CD4-positive, CD25-positive, alpha-beta regulatory T cell (primary cell): ENCODE measurements at regions not wholly inside any gene's neighbourhood (a gene's known extent, or its start where the extent isn't known, plus 50 kb on each side); places are given as distances from the start of the nearest gene placed in this dataset.
"Not testable (repeated sequence)": the region's sequence is repeated elsewhere in the genome, so short reads cannot be mapped to it uniquely, and the experiment has no call there.

Source experiments
- ATAC-seq, 2 donors: fragments of 150-1000 bp; cut with Tn5 transposase; one replicate each; pipeline ENCODE4 v1.10.0; 2021; ENCODE audit warnings: low read depth in 2 of 2, moderate number of reproducible peaks in 2 of 2, moderate library complexity in 1 of 2
- DNase-seq, 3 donors: peaks; one replicate each; pipeline versions ENCODE4 v3.0.0 to v3.0.0-alpha.2; 2012 to 2022; ENCODE audit warnings: mixed read lengths in 1 of 3
- H3K27ac ChIP-seq: one replicate; pipeline ENCODE4 v1.7.0; 2013; ENCODE audit warnings: mild to moderate bottlenecking, low read length; ENCODE audit not compliant: insufficient read depth, poor library complexity, severe bottlenecking
- H3K27me3 ChIP-seq: one replicate; pipeline ENCODE4 v1.7.0; 2013; ENCODE audit warnings: low read length; ENCODE audit not compliant: control insufficient read depth, insufficient read depth
- H3K36me3 ChIP-seq: one replicate; pipeline ENCODE4 v1.7.0; 2013; ENCODE audit warnings: mild to moderate bottlenecking, low read length, moderate library complexity; ENCODE audit not compliant: control insufficient read depth, insufficient read depth
- H3K4me1 ChIP-seq: 2 replicates; pipeline ENCODE4 v1.7.0; 2013; ENCODE audit warnings: mild to moderate bottlenecking, low read length; ENCODE audit not compliant: insufficient read depth, control insufficient read depth, poor library complexity, severe bottlenecking
- H3K4me3 ChIP-seq: one replicate; pipeline ENCODE4 v1.7.0; 2013; ENCODE audit warnings: low read depth, mild to moderate bottlenecking, low read length, moderate library complexity
- H3K9me3 ChIP-seq, 2 experiments: 1 replicate in 1 of 2; 2 replicates in 1 of 2; pipeline ENCODE4 v1.7.0; 2013; ENCODE audit warnings: low read length in 2 of 2, mild to moderate bottlenecking in 1 of 2, moderate library complexity in 1 of 2; ENCODE audit not compliant: control insufficient read depth in 2 of 2
- H3K27ac Mint-ChIP-seq, 3 donors: one replicate each; pipeline ENCODE4 v1.8.0; 2020 to 2022; ENCODE audit warnings: mild to moderate bottlenecking in 3 of 3, mixed read lengths in 3 of 3, moderate library complexity in 2 of 3
- H3K27me3 Mint-ChIP-seq: one replicate; pipeline ENCODE4 v1.8.0; 2022; ENCODE audit warnings: mild to moderate bottlenecking, mixed read lengths
- H3K36me3 Mint-ChIP-seq: one replicate; pipeline ENCODE4 v1.8.0; 2020; ENCODE audit warnings: mixed read lengths
- H3K4me1 Mint-ChIP-seq, 4 donors: one replicate each; pipeline ENCODE4 v1.8.0; 2020 to 2022; ENCODE audit warnings: mixed read lengths in 4 of 4, mild to moderate bottlenecking in 1 of 4
- H3K4me3 Mint-ChIP-seq, 4 donors: one replicate each; pipeline ENCODE4 v1.8.0; 2020 to 2022; ENCODE audit warnings: mild to moderate bottlenecking in 4 of 4, mixed read lengths in 4 of 4, moderate library complexity in 3 of 4
- H3K9me3 Mint-ChIP-seq, 7 donors: one replicate each; pipeline ENCODE4 v1.8.0; 2020 to 2022; ENCODE audit warnings: mixed read lengths in 7 of 7, mild to moderate bottlenecking in 3 of 7, moderate library complexity in 2 of 7

GRCh38 chr6:67952948-67953347, 682.1 kb upstream of the ADGRB3 start:
- Histone ChIP-seq H3K4me3 (no peak overlapping the region), H3K4me1 (no peaks in the 10 kb centered on the region), H3K27me3 (no peaks in the 10 kb centered on the region), H3K9me3 (peaks cover 3 to 15% of the 10 kb centered on the region in 2 experiments), H3K27ac (no peak overlapping the region), H3K36me3 (no peaks in the 10 kb centered on the region)
- no peaks in the 10 kb centered on the region for H3K36me3 Mint-ChIP-seq
- peaks cover 3 to 42% (median 12%) of the 10 kb centered on the region in 7 donors for H3K9me3 Mint-ChIP-seq
- H3K27ac Mint-ChIP-seq: no peak overlapping the region
- no peak for ATAC-seq
- H3K4me3 Mint-ChIP-seq: no peak overlapping the region
- H3K27me3 Mint-ChIP-seq: no peaks in the 10 kb centered on the region
- H3K4me1 Mint-ChIP-seq: no peaks in the 10 kb centered on the region
- no peak for DNase-seq

GRCh38 chr6:67952121-67952520, 683.0 kb upstream of the ADGRB3 start:
- Histone ChIP-seq H3K27ac (no peak overlapping the region), H3K36me3 (no peaks in the 10 kb centered on the region), H3K27me3 (no peaks in the 10 kb centered on the region), H3K4me3 (no peak overlapping the region), H3K4me1 (no peaks in the 10 kb centered on the region), H3K9me3 (peaks cover 3 to 15% of the 10 kb centered on the region in 2 experiments)
- peaks cover 3 to 37% (median 10%) of the 10 kb centered on the region in 7 donors for H3K9me3 Mint-ChIP-seq
- H3K36me3 Mint-ChIP-seq: no peaks in the 10 kb centered on the region
- no peaks in the 10 kb centered on the region for H3K27me3 Mint-ChIP-seq
- DNase-seq (no peak), ATAC-seq (no peak)
- no peak overlapping the region for H3K4me3 Mint-ChIP-seq
- no peaks in the 10 kb centered on the region for H3K4me1 Mint-ChIP-seq
- no peak overlapping the region for H3K27ac Mint-ChIP-seq

- H3K27ac ChIP-seq, H3K4me3 Mint-ChIP-seq, H3K36me3 ChIP-seq, H3K27me3 ChIP-seq, H3K4me1 Mint-ChIP-seq, H3K4me3 ChIP-seq, ATAC-seq, DNase-seq, H3K4me1 ChIP-seq, H3K9me3 ChIP-seq, H3K27ac Mint-ChIP-seq, H3K36me3 Mint-ChIP-seq, H3K27me3 Mint-ChIP-seq: not testable (repeated sequence)
- peaks cover 4 to 21% (median 10%) of the 10 kb centered on the region in 7 donors for H3K9me3 Mint-ChIP-seq
Observed at GRCh38 chr6:67947762-67948161, 687.3 kb upstream of the ADGRB3 start.

GRCh38 chr6:67935976-67936477, 699.1 kb upstream of the ADGRB3 start:
- no peak for DNase-seq
- Histone ChIP-seq H3K9me3 (no peaks in the 10 kb centered on the region), H3K4me3 (no peak overlapping the region), H3K36me3 (no peaks in the 10 kb centered on the region), H3K27ac (no peak overlapping the region), H3K4me1 (no peaks in the 10 kb centered on the region), H3K27me3 (no peaks in the 10 kb centered on the region)
- H3K4me1 Mint-ChIP-seq: no peaks in the 10 kb centered on the region
- H3K4me3 Mint-ChIP-seq: no peak overlapping the region
- H3K9me3 Mint-ChIP-seq: peaks cover 1 to 9% (median 4%) of the 10 kb centered on the region in 7 donors
- H3K27ac Mint-ChIP-seq: no peak overlapping the region
- H3K36me3 Mint-ChIP-seq: no peaks in the 10 kb centered on the region
- H3K27me3 Mint-ChIP-seq: no peaks in the 10 kb centered on the region
- ATAC-seq: no peak

- Mint-ChIP-seq H3K36me3 (no peaks in the 10 kb centered on the region), H3K4me3 (no peak overlapping the region), H3K9me3 (peaks cover 0 to 15% (median 6%) of the 10 kb centered on the region in 7 donors), H3K27ac (no peak overlapping the region), H3K4me1 (no peaks in the 10 kb centered on the region), H3K27me3 (no peaks in the 10 kb centered on the region)
- Histone ChIP-seq H3K27me3 (no peaks in the 10 kb centered on the region), H3K4me1 (no peaks in the 10 kb centered on the region), H3K4me3 (no peak overlapping the region), H3K27ac (no peak overlapping the region), H3K36me3 (no peaks in the 10 kb centered on the region), H3K9me3 (no peaks in the 10 kb centered on the region)
- ATAC-seq: no peak
- no peak for DNase-seq
Observed at GRCh38 chr6:67933278-67933677, 701.8 kb upstream of the ADGRB3 start.

- H3K4me1 ChIP-seq, H3K27ac ChIP-seq, H3K4me1 Mint-ChIP-seq, H3K36me3 Mint-ChIP-seq, H3K36me3 ChIP-seq, ATAC-seq, H3K4me3 ChIP-seq, H3K4me3 Mint-ChIP-seq, H3K27ac Mint-ChIP-seq, H3K27me3 ChIP-seq, H3K27me3 Mint-ChIP-seq, DNase-seq, H3K9me3 ChIP-seq: not testable (repeated sequence)
- H3K9me3 Mint-ChIP-seq: peaks cover 0 to 21% (median 7%) of the 10 kb centered on the region in 7 donors
Observed at GRCh38 chr6:67922588-67922987, 712.5 kb upstream of the ADGRB3 start.

GRCh38 chr6:67920040-67920439, 715.0 kb upstream of the ADGRB3 start:
- not testable (repeated sequence) for H3K36me3 ChIP-seq, H3K4me1 Mint-ChIP-seq, H3K27me3 Mint-ChIP-seq, H3K27ac ChIP-seq, H3K36me3 Mint-ChIP-seq, H3K4me3 Mint-ChIP-seq, ATAC-seq, H3K27ac Mint-ChIP-seq, H3K27me3 ChIP-seq, H3K9me3 ChIP-seq, DNase-seq, H3K4me3 ChIP-seq, H3K4me1 ChIP-seq
- peaks cover 0 to 25% (median 7%) of the 10 kb centered on the region in 7 donors for H3K9me3 Mint-ChIP-seq

GRCh38 chr6:67916399-67916798, 718.7 kb upstream of the ADGRB3 start:
- Mint-ChIP-seq H3K36me3 (no peaks in the 10 kb centered on the region), H3K27me3 (no peaks in the 10 kb centered on the region), H3K4me3 (no peak overlapping the region), H3K9me3 (peaks cover 2 to 13% (median 7%) of the 10 kb centered on the region in 7 donors), H3K27ac (no peak overlapping the region), H3K4me1 (no peaks in the 10 kb centered on the region)
- ATAC-seq (no peak), DNase-seq (no peak)
- no peaks in the 10 kb centered on the region for H3K36me3 ChIP-seq
- H3K27me3 ChIP-seq: no peaks in the 10 kb centered on the region
- H3K4me3 ChIP-seq: no peak overlapping the region
- no peaks in the 10 kb centered on the region for H3K4me1 ChIP-seq
- no peaks in the 10 kb centered on the region for H3K9me3 ChIP-seq
- no peak overlapping the region for H3K27ac ChIP-seq
